ENCODE measurements at regions not wholly inside any gene's neighbourhood (a gene's known extent, or its start where the extent isn't known, plus 50 kb on each side); places are given as distances from the start of the nearest gene placed in this dataset.

DNA sequence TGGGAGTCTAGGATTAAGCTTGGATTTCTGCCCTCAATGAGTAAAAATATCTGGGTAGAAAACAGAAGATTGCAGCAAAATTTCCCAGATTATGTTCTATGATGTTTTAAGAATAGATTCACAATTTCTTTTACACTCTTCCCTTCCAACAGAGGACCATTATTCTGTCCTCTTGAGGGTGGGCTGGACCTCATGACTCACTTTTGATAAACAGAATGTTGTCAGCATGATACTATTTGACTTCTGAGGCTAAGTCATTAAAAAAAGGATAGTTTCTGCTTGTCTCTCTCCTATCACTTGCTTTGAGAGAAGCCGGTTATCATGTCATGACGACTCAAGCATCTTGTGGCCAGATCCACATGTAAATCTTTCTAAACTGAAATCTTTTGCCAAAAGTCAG is 396.2 kb upstream of the CDIN1 start:
- no peak overlapping the region for H3K4me3 ChIP-seq (ENCODE audit: low read depth in 1 of 2, low read length in 2 of 2)
- H3K4me2 ChIP-seq (ENCODE audit: insufficient read depth, low read length), result no peak overlapping the region
- no peaks in the 10 kb centered on the region for H3K36me3 ChIP-seq (ENCODE audit: insufficient read depth, low read length)
- H3K27ac ChIP-seq (ENCODE audit: low read length), result no peak overlapping the region
- no peaks in the 10 kb centered on the region for H3K4me1 ChIP-seq (ENCODE audit: insufficient read depth, low read length)
- H3K79me2 ChIP-seq (ENCODE audit: insufficient read depth, low read length), result no peaks in the 10 kb centered on the region
- no peak for ATAC-seq (ENCODE audit: insufficient read depth, low read depth)
- TF ChIP-seq, protein P1, sequence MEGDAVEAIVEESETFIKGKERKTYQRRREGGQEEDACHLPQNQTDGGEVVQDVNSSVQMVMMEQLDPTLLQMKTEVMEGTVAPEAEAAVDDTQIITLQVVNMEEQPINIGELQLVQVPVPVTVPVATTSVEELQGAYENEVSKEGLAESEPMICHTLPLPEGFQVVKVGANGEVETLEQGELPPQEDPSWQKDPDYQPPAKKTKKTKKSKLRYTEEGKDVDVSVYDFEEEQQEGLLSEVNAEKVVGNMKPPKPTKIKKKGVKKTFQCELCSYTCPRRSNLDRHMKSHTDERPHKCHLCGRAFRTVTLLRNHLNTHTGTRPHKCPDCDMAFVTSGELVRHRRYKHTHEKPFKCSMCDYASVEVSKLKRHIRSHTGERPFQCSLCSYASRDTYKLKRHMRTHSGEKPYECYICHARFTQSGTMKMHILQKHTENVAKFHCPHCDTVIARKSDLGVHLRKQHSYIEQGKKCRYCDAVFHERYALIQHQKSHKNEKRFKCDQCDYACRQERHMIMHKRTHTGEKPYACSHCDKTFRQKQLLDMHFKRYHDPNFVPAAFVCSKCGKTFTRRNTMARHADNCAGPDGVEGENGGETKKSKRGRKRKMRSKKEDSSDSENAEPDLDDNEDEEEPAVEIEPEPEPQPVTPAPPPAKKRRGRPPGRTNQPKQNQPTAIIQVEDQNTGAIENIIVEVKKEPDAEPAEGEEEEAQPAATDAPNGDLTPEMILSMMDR (IDR thresholded peaks at IDR 0.05; ENCODE audit: borderline replicate concordance, extremely low read depth, low read length, poor library complexity, severe bottlenecking), result no peak
- no peak for TF ChIP-seq EZH2 (IDR thresholded peaks at IDR 0.05; ENCODE audit: borderline replicate concordance, low read depth, low read length, severe bottlenecking)
- no peak overlapping the region for H2AFZ ChIP-seq (ENCODE audit: low read depth, low read length)
- H3K27me3 ChIP-seq (ENCODE audit: insufficient read depth, low read length, poor library complexity), result no peaks in the 10 kb centered on the region
- H3K9ac ChIP-seq (ENCODE audit: low read depth, low read length), result no peak overlapping the region
- no peaks in the 10 kb centered on the region for H3K9me3 ChIP-seq (ENCODE audit: insufficient read depth, low read length, severe bottlenecking)
- DNase-seq, result no peak
- no peaks in the 10 kb centered on the region for H4K20me1 ChIP-seq (ENCODE audit: insufficient read depth, low read length)

DNA sequence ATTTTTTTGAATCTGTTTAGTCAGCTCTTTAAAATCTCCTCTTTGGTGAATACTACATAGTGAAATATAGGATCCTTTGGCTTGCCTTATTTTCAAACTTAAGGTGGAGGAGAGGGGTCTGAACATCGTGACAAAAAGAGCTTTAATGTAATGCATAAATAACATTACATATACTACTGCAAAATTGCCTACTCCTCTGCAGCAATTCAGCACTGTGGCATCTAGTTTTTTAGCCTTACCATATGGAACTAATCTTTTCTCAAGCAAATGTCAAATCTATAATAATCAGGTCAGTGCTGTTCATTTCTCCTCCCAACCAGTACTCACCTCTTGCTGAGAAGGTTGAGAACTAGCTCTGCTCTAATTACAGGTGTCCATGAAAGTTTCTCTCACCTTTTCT is 394.0 kb upstream of the CDIN1 start:
- Histone ChIP-seq H3K27ac (ENCODE audit: low read length) (no peak overlapping the region), H3K9ac (ENCODE audit: low read depth, low read length) (no peak overlapping the region), H2AFZ (ENCODE audit: low read depth, low read length) (no peak overlapping the region), H3K4me1 (ENCODE audit: insufficient read depth, low read length) (no peaks in the 10 kb centered on the region), H3K9me3 (ENCODE audit: insufficient read depth, low read length, severe bottlenecking) (no peaks in the 10 kb centered on the region), H3K36me3 (ENCODE audit: insufficient read depth, low read length) (no peaks in the 10 kb centered on the region), H3K79me2 (ENCODE audit: insufficient read depth, low read length) (no peaks in the 10 kb centered on the region), H3K27me3 (ENCODE audit: insufficient read depth, low read length, poor library complexity) (no peaks in the 10 kb centered on the region), H3K4me3 (ENCODE audit: low read depth in 1 of 2, low read length in 2 of 2) (no peak overlapping the region), H3K4me2 (ENCODE audit: insufficient read depth, low read length) (no peak overlapping the region), H4K20me1 (ENCODE audit: insufficient read depth, low read length) (no peaks in the 10 kb centered on the region)
- no peak for TF ChIP-seq EZH2 (IDR thresholded peaks at IDR 0.05; ENCODE audit: borderline replicate concordance, low read depth, low read length, severe bottlenecking)
- TF ChIP-seq, protein P1 (IDR thresholded peaks at IDR 0.05; ENCODE audit: borderline replicate concordance, extremely low read depth, low read length, poor library complexity, severe bottlenecking), result no peak
- DNase-seq, result no peak
- no peak for ATAC-seq (ENCODE audit: insufficient read depth, low read depth)

DNA sequence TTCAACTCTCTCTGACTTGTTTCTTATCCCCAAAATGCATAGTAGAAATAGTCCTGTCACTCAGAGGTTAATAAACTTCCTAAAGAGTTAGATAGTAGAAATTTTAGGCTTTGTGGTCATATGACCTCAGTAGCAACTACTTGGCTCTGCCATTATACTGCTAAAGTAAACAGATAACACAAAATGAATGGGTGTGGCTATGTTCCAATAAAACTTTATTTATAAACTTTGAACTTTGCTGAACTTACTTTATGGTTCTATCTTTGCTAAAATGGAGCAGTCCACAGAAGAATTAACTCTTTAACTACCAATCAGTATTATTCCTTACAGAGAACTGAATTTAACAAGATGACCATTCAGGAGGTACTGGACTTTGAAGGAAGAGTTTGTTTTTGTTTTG is 393.6 kb upstream of the CDIN1 start:
- H2AFZ ChIP-seq (ENCODE audit: low read depth, low read length), result no peak overlapping the region
- no peak overlapping the region for H3K27ac ChIP-seq (ENCODE audit: low read length)
- H4K20me1 ChIP-seq (ENCODE audit: insufficient read depth, low read length), result no peaks in the 10 kb centered on the region

More for the DNA sequence above, 393.6 kb upstream of the CDIN1 start:
- H3K4me3 ChIP-seq (ENCODE audit: low read depth in 1 of 2, low read length in 2 of 2), result no peak overlapping the region
- no peak overlapping the region for H3K9ac ChIP-seq (ENCODE audit: low read depth, low read length)
- H3K36me3 ChIP-seq (ENCODE audit: insufficient read depth, low read length), result no peaks in the 10 kb centered on the region
- TF ChIP-seq EZH2 (IDR thresholded peaks at IDR 0.05; ENCODE audit: borderline replicate concordance, low read depth, low read length, severe bottlenecking), result no peak
- TF ChIP-seq, protein P1 (IDR thresholded peaks at IDR 0.05; ENCODE audit: borderline replicate concordance, extremely low read depth, low read length, poor library complexity, severe bottlenecking), result no peak
- no peaks in the 10 kb centered on the region for H3K4me1 ChIP-seq (ENCODE audit: insufficient read depth, low read length)
- H3K9me3 ChIP-seq (ENCODE audit: insufficient read depth, low read length, severe bottlenecking), result no peaks in the 10 kb centered on the region
- H3K79me2 ChIP-seq (ENCODE audit: insufficient read depth, low read length), result no peaks in the 10 kb centered on the region
- no peak overlapping the region for H3K4me2 ChIP-seq (ENCODE audit: insufficient read depth, low read length)
- no peak for DNase-seq
- no peaks in the 10 kb centered on the region for H3K27me3 ChIP-seq (ENCODE audit: insufficient read depth, low read length, poor library complexity)
- ATAC-seq (ENCODE audit: insufficient read depth, low read depth), result no peak

Measured in DND-41 (cell line).